ENCODE measurements at regions not wholly inside any gene's neighbourhood (a gene's known extent, or its start where the extent isn't known, plus 50 kb on each side); places are given as distances from the start of the nearest gene placed in this dataset.

- TF ChIP-seq POLR2A (IDR thresholded peaks at IDR 0.05; ENCODE audit: low read length) (no peak), GATA1 (IDR thresholded peaks at IDR 0.05; ENCODE audit: low read depth, low read length) (no peak)
Measured at GRCh38 chr7:84393786-84394185, 199.2 kb upstream of the SEMA3A start.
